Tibial nerve (tissue), 4 donors: ENCODE measurements at regions not wholly inside any gene's neighbourhood (a gene's known extent, or its start where the extent isn't known, plus 50 kb on each side); places are given as distances from the start of the nearest gene placed in this dataset.

Source experiments
- DNase-seq, 2 donors: peaks; one replicate each; pipeline ENCODE4 v3.0.0-alpha.2; 2019; ENCODE audit warnings: low spot score in 2 of 2
- H3K27ac ChIP-seq, 4 donors: fragments of 200-600 bp; sonication (generic) in 3 of 4; one replicate each; pipeline ENCODE4 v1.5.1; 2017 to 2019; ENCODE audit warnings: mild to moderate bottlenecking in 1 of 4
- H3K27me3 ChIP-seq, 2 donors: fragments of 200-600 bp; sonication (generic) in 1 of 2; one replicate each; pipeline versions ENCODE4 v1.5.1 to v1.6.0; 2017 to 2019
- H3K36me3 ChIP-seq, 3 donors: fragments of 200-600 bp; sonication (generic); one replicate each; pipeline ENCODE4 v1.5.1; 2018 to 2019
- H3K4me1 ChIP-seq, 4 donors: fragments of 200-600 bp; sonication (generic) in 3 of 4; one replicate each; pipeline ENCODE4 v1.5.1; 2017 to 2019
- H3K4me3 ChIP-seq, 4 donors: fragments of 200-600 bp; sonication (generic) in 3 of 4; one replicate each; pipeline ENCODE4 v1.5.1; 2017 to 2019; ENCODE audit warnings: mild to moderate bottlenecking in 1 of 4, moderate library complexity in 1 of 4
- H3K9me3 ChIP-seq, 4 donors: fragments of 200-600 bp; sonication (generic) in 3 of 4; one replicate each; pipeline ENCODE4 v1.5.1; 2017 to 2019
- CTCF ChIP-seq, 5 experiments: fragments of 200-600 bp in 3 of 5; fragments of 450-650 bp in 2 of 5; sonication (generic) in 3 of 5; IDR thresholded peaks; one replicate each; pipeline ENCODE4 v1.5.1; 2016 to 2019; ENCODE audit warnings: antibody characterized with exemption in 5 of 5, mild to moderate bottlenecking in 3 of 5, moderate library complexity in 2 of 5
- EP300 ChIP-seq, 2 donors: sonication (generic); formaldehyde crosslinking; IDR thresholded peaks; one replicate each; pipeline ENCODE4 v1.6.1; 2017; ENCODE audit warnings: antibody characterized with exemption in 2 of 2, mild to moderate bottlenecking in 1 of 2
- POLR2A ChIP-seq, 2 donors: fragments of 450-650 bp; IDR thresholded peaks; one replicate each; pipeline ENCODE4 v1.6.1; 2017; ENCODE audit warnings: antibody characterized with exemption in 2 of 2, mild to moderate bottlenecking in 2 of 2, moderate library complexity in 2 of 2
- WGBS, 2 donors: methylation state at CpG; one replicate each; pipeline ENCODE4 v1.1.5; 2018; 5-methylcytosine and 5-hydroxymethylcytosine counted together

- Histone ChIP-seq H3K36me3 (no peaks in the 10 kb centered on the region), H3K27me3 (no peaks in the 10 kb centered on the region), H3K4me1 (no peaks in the 10 kb centered on the region), H3K4me3 (no peak overlapping the region), H3K27ac (no peak overlapping the region), H3K9me3 (peaks cover 0 to 28% (median 2%) of the 10 kb centered on the region in 4 donors)
- no peak for TF ChIP-seq EP300 (IDR thresholded peaks at IDR 0.05)
- TF ChIP-seq POLR2A (IDR thresholded peaks at IDR 0.05): no peak
- TF ChIP-seq CTCF (IDR thresholded peaks at IDR 0.05): no peak
- 87 to 89% methylated on average over 5 of the region's 5 CpGs for WGBS, 2 donors
- DNase-seq: no peak
Observed at GRCh38 chr2:2755990-2756389, 424.9 kb upstream of the MYT1L start.

- Histone ChIP-seq H3K36me3 (no peaks in the 10 kb centered on the region), H3K27ac (no peak overlapping the region), H3K27me3 (no peaks in the 10 kb centered on the region), H3K9me3 (peaks cover 0 to 21% (median 0%) of the 10 kb centered on the region in 4 donors), H3K4me3 (no peak overlapping the region), H3K4me1 (no peaks in the 10 kb centered on the region)
- WGBS, 2 donors: 82 to 83% methylated on average over 2 to 3 of the region's 5 CpGs
- TF ChIP-seq POLR2A (IDR thresholded peaks at IDR 0.05): no peak
- no peak for TF ChIP-seq CTCF (IDR thresholded peaks at IDR 0.05)
- no peak for DNase-seq
Observed at GRCh38 chr2:2754940-2755339, 423.9 kb upstream of the MYT1L start.

GRCh38 chr2:2751715-2752315 lies 420.7 kb upstream of the MYT1L start:
- no peak for TF ChIP-seq POLR2A (IDR thresholded peaks at IDR 0.05)
- Histone ChIP-seq H3K27ac (no peak overlapping the region), H3K27me3 (no peaks in the 10 kb centered on the region), H3K4me3 (no peak overlapping the region), H3K9me3 (peaks cover 0 to 21% (median 0%) of the 10 kb centered on the region in 4 donors), H3K4me1 (no peaks in the 10 kb centered on the region), H3K36me3 (no peaks in the 10 kb centered on the region)
- no peak for DNase-seq
- WGBS, 2 donors: 90 to 91% methylated on average over 14 of the region's 14 CpGs

- no peaks in the 10 kb centered on the region for H3K4me1 ChIP-seq
- no peak for TF ChIP-seq POLR2A (IDR thresholded peaks at IDR 0.05)
- no peak for TF ChIP-seq CTCF (IDR thresholded peaks at IDR 0.05)
- no peak for TF ChIP-seq EP300 (IDR thresholded peaks at IDR 0.05)
- H3K9me3 ChIP-seq: peaks cover 0 to 21% (median 0%) of the 10 kb centered on the region in 4 donors
- 93% methylated on average over 44 of the region's 44 CpGs for WGBS, 2 donors
- no peak overlapping the region for H3K27ac ChIP-seq
- no peak overlapping the region for H3K4me3 ChIP-seq
- H3K36me3 ChIP-seq: no peaks in the 10 kb centered on the region
- H3K27me3 ChIP-seq: no peaks in the 10 kb centered on the region
- no peak for DNase-seq
Observed at GRCh38 chr2:2750867-2751714, 420.0 kb upstream of the MYT1L start.

GRCh38 chr2:2749206-2749598 lies 418.1 kb upstream of the MYT1L start:
- Histone ChIP-seq H3K27me3 (no peaks in the 10 kb centered on the region), H3K4me3 (no peak overlapping the region), H3K36me3 (no peaks in the 10 kb centered on the region), H3K4me1 (no peaks in the 10 kb centered on the region), H3K9me3 (peaks cover 0 to 21% (median 0%) of the 10 kb centered on the region in 4 donors), H3K27ac (no peak overlapping the region)
- TF ChIP-seq CTCF (IDR thresholded peaks at IDR 0.05) (no peak), POLR2A (IDR thresholded peaks at IDR 0.05) (no peak), EP300 (IDR thresholded peaks at IDR 0.05) (no peak)
- WGBS, 2 donors: 88 to 89% methylated on average over 4 to 9 of the region's 9 CpGs
- DNase-seq: no peak
